PC-9 (cell line): ENCODE measurements at regions not wholly inside any gene's neighbourhood (a gene's known extent, or its start where the extent isn't known, plus 50 kb on each side); places are given as distances from the start of the nearest gene placed in this dataset.

Experiments used
- BruUV-seq: library from RNA; stranded (reverse); fragments of 400-500 nt; replicated peaks from 2 replicates; lab custom pipeline; 2021; lab: Mats Ljungman, UMichigan
- CTCF ChIA-PET: fragments of 300-600 bp; sonication (Branson Sonifier 250); formaldehyde crosslinking; loops from one replicate; lab custom pipeline; 2022; ENCODE audit warnings: antibody characterized with exemption; lab: Charles Lee
- POLR2A ChIA-PET: fragments of 300-600 bp; sonication (Branson Sonifier 250); formaldehyde crosslinking; loops from one replicate; lab custom pipeline; 2022; ENCODE audit warnings: antibody characterized with exemption; ENCODE audit not compliant: unreplicated experiment; lab: Charles Lee
- DNase-seq, 2 experiments: peaks; one replicate each; pipeline versions ENCODE4 v3.0.0 to v3.0.0-alpha.2; 2015 to 2022; ENCODE audit warnings: mixed read lengths in 1 of 2
- H2AFZ ChIP-seq: fragments of 200-600 bp; sonication (generic); 2 replicates; pipeline ENCODE4 v1.8.1; 2017; ENCODE audit warnings: antibody characterized with exemption
- H3F3A ChIP-seq: fragments of 200-600 bp; sonication (generic); 2 replicates; pipeline ENCODE4 v1.8.1; 2017; ENCODE audit warnings: antibody characterized with exemption, mild to moderate bottlenecking, low read depth; ENCODE audit not compliant: insufficient read depth
- H3K27ac ChIP-seq: fragments of 200-600 bp; sonication (generic); 2 replicates; pipeline ENCODE4 v1.6.1; 2016; ENCODE audit warnings: mixed run types
- H3K27me3 ChIP-seq: fragments of 200-600 bp; sonication (generic); 2 replicates; pipeline ENCODE4 v1.6.1; 2016; ENCODE audit warnings: low read depth, mixed run types; ENCODE audit not compliant: insufficient read depth
- H3K36me3 ChIP-seq: fragments of 200-600 bp; sonication (generic); 2 replicates; pipeline ENCODE4 v1.6.1; 2016; ENCODE audit warnings: low read depth, mixed run types
- H3K4me1 ChIP-seq: fragments of 200-600 bp; sonication (generic); replicated peaks from 2 replicates; pipeline ENCODE4 v1.6.1; 2016; ENCODE audit warnings: mixed run types; ENCODE audit not compliant: insufficient read depth
- H3K4me2 ChIP-seq: fragments of 200-600 bp; sonication (generic); 2 replicates; pipeline ENCODE4 v1.6.1; 2017; ENCODE audit warnings: mixed run types
- H3K4me3 ChIP-seq: fragments of 200-600 bp; sonication (generic); 2 replicates; pipeline ENCODE4 v1.6.1; 2016; ENCODE audit warnings: mixed run types
- H3K79me2 ChIP-seq: fragments of 200-600 bp; sonication (generic); 2 replicates; pipeline ENCODE4 v1.6.1; 2017; ENCODE audit warnings: low read depth, mixed run types
- H3K9me2 ChIP-seq: fragments of 200-600 bp; sonication (generic); 2 replicates; pipeline ENCODE4 v1.8.1; 2017; ENCODE audit warnings: mild to moderate bottlenecking; ENCODE audit not compliant: insufficient read depth
- H3K9me3 ChIP-seq: fragments of 200-600 bp; sonication (generic); 2 replicates; pipeline ENCODE4 v1.8.1; 2016; ENCODE audit warnings: low read depth; ENCODE audit not compliant: insufficient read depth
- H4K20me1 ChIP-seq: fragments of 200-600 bp; sonication (generic); 2 replicates; pipeline ENCODE4 v1.8.1; 2017; ENCODE audit not compliant: insufficient read depth
- CTCF ChIP-seq: fragments of 200-600 bp; sonication (generic); conservative IDR thresholded peaks from 2 replicates; pipeline ENCODE4 v1.6.1; 2017; ENCODE audit warnings: mixed run types, antibody characterized with exemption, mild to moderate bottlenecking, moderate library complexity
- EZH2 ChIP-seq: fragments of 200-600 bp; sonication (generic); IDR thresholded peaks from 2 replicates; pipeline ENCODE4 v1.8.0; 2017; ENCODE audit warnings: antibody characterized with exemption, low read depth
- intact Hi-C: fragments of 100-400 bp; cut with micrococcal nuclease; formaldehyde crosslinking; loops from one replicate; pipeline ENCODE4 v1.10.0; 2022; ENCODE audit not compliant: unreplicated experiment

- BruUV-seq: no TSS peak
- intact Hi-C loops: no loop called here
These were observed 468.0 kb upstream of the KLHL4 start for GRCh38 chrX:87049567-87049966.

GRCh38 chrX:87063642-87064041 is 454.0 kb upstream of the KLHL4 start:
- H3K9me3 ChIP-seq: no peaks in the 10 kb centered on the region
- no peaks in the 10 kb centered on the region for H3K79me2 ChIP-seq
- DNase-seq: no peak
- H4K20me1 ChIP-seq: no peaks in the 10 kb centered on the region
- POLR2A ChIA-PET: no interaction called here
- CTCF ChIA-PET: no interaction called here
- BruUV-seq: no TSS peak
- H3K27me3 ChIP-seq: no peaks in the 10 kb centered on the region
- no peaks in the 10 kb centered on the region for H3K9me2 ChIP-seq
- no peak for TF ChIP-seq CTCF
- no peak for TF ChIP-seq EZH2
- no peak overlapping the region for H2AFZ ChIP-seq
- H3K36me3 ChIP-seq: no peaks in the 10 kb centered on the region
- H3K4me3 ChIP-seq: no peak overlapping the region
- H3F3A ChIP-seq: no peaks in the 10 kb centered on the region
- intact Hi-C loops: no loop called here
- H3K27ac ChIP-seq: no peak overlapping the region
- H3K4me2 ChIP-seq: no peak overlapping the region
- no peaks in the 10 kb centered on the region for H3K4me1 ChIP-seq

More at GRCh38 chrX:87049567-87049966, 468.0 kb upstream of the KLHL4 start:
- DNase-seq: no peak
- H3K4me2 ChIP-seq: no peak overlapping the region
- H3K4me1 ChIP-seq: no peaks in the 10 kb centered on the region
- H3K36me3 ChIP-seq: no peaks in the 10 kb centered on the region
- no peaks in the 10 kb centered on the region for H3K9me3 ChIP-seq
- no peak overlapping the region for H3K4me3 ChIP-seq
- CTCF ChIA-PET: no interaction called here
- no peak overlapping the region for H3K27ac ChIP-seq
- POLR2A ChIA-PET: no interaction called here
- H3K79me2 ChIP-seq: no peaks in the 10 kb centered on the region
- no peaks in the 10 kb centered on the region for H3K9me2 ChIP-seq
- no peaks in the 10 kb centered on the region for H3F3A ChIP-seq
- TF ChIP-seq CTCF: no peak
- TF ChIP-seq EZH2: no peak
- H3K27me3 ChIP-seq: no peaks in the 10 kb centered on the region
- no peaks in the 10 kb centered on the region for H4K20me1 ChIP-seq
- H2AFZ ChIP-seq: no peak overlapping the region

- Histone ChIP-seq H3K79me2 (no peaks in the 10 kb centered on the region), H3K27me3 (no peaks in the 10 kb centered on the region), H3K9me2 (no peaks in the 10 kb centered on the region), H3K4me3 (no peak overlapping the region), H3K4me1 (no peaks in the 10 kb centered on the region), H3K36me3 (no peaks in the 10 kb centered on the region), H3K9me3 (no peaks in the 10 kb centered on the region), H3K4me2 (no peak overlapping the region), H3F3A (no peaks in the 10 kb centered on the region), H4K20me1 (no peaks in the 10 kb centered on the region), H2AFZ (no peak overlapping the region), H3K27ac (no peak overlapping the region)
- BruUV-seq: no TSS peak
- no peak for TF ChIP-seq CTCF
- no peak for TF ChIP-seq EZH2
- ChIA-PET CTCF (no interaction called here), POLR2A (no interaction called here)
- no peak for DNase-seq
- intact Hi-C loops: no loop called here
These were observed 453.1 kb upstream of the KLHL4 start for GRCh38 chrX:87064502-87064901.
